ENCODE measurements at regions not wholly inside any gene's neighbourhood (a gene's known extent, or its start where the extent isn't known, plus 50 kb on each side); places are given as distances from the start of the nearest gene placed in this dataset.
"Not testable (repeated sequence)": the region's sequence is repeated elsewhere in the genome, so short reads cannot be mapped to it uniquely, and the experiment has no call there.

- no peak for FAIRE-seq
Observed at GRCh38 chr5:143521141-143521540, 117.7 kb upstream of the NR3C1 start.

GRCh38 chr5:143519215-143519614 lies 115.7 kb upstream of the NR3C1 start:
- FAIRE-seq: not testable (repeated sequence)

GRCh38 chr5:143517824-143518223 lies 114.3 kb upstream of the NR3C1 start:
- not testable (repeated sequence) for FAIRE-seq

GRCh38 chr5:143516249-143516648 lies 112.8 kb upstream of the NR3C1 start:
- no peak for FAIRE-seq

- no peak for FAIRE-seq
Observed at GRCh38 chr5:143515829-143516228, 112.3 kb upstream of the NR3C1 start.

GRCh38 chr5:143514616-143515335 lies 111.3 kb upstream of the NR3C1 start:
- FAIRE-seq: no peak

GRCh38 chr5:143513720-143514119 lies 110.2 kb upstream of the NR3C1 start:
- no peak for FAIRE-seq

- no peak for FAIRE-seq
Observed at GRCh38 chr5:143511736-143512135, 108.2 kb upstream of the NR3C1 start.

- no peak for FAIRE-seq
Observed at GRCh38 chr5:143509758-143510221, 106.3 kb upstream of the NR3C1 start.

GRCh38 chr5:143506836-143507552 lies 103.5 kb upstream of the NR3C1 start:
- no peak for FAIRE-seq

GRCh38 chr5:143505934-143506333 lies 102.4 kb upstream of the NR3C1 start:
- no peak for FAIRE-seq

GRCh38 chr5:143505354-143505753 lies 101.9 kb upstream of the NR3C1 start:
- FAIRE-seq: no peak

- FAIRE-seq: no peak
Observed at GRCh38 chr5:143501310-143502044, 98.0 kb upstream of the NR3C1 start.

GRCh38 chr5:143499480-143500114 lies 96.1 kb upstream of the NR3C1 start:
- FAIRE-seq: no peak

- FAIRE-seq: no peak
Observed at GRCh38 chr5:143498821-143499220, 95.3 kb upstream of the NR3C1 start.

GRCh38 chr5:143497749-143498148 lies 94.3 kb upstream of the NR3C1 start:
- no peak for FAIRE-seq

- no peak for FAIRE-seq
Observed at GRCh38 chr5:143496943-143497342, 93.5 kb upstream of the NR3C1 start.

GRCh38 chr5:143495821-143496275 lies 92.4 kb upstream of the NR3C1 start:
- FAIRE-seq: no peak

- FAIRE-seq: no peak
Observed at GRCh38 chr5:143495110-143495509, 91.6 kb upstream of the NR3C1 start.

GRCh38 chr5:143494595-143494994 lies 91.1 kb upstream of the NR3C1 start:
- FAIRE-seq: no peak

GRCh38 chr5:143494162-143494561 lies 90.7 kb upstream of the NR3C1 start:
- no peak for FAIRE-seq

- no peak for FAIRE-seq
Observed at GRCh38 chr5:143492783-143493182, 89.3 kb upstream of the NR3C1 start.

GRCh38 chr5:143491646-143492045 lies 88.2 kb upstream of the NR3C1 start:
- no peak for FAIRE-seq
